Activated CD4-positive, alpha-beta T cell treated with anti-CD3 and anti-CD28 coated beads, Interleukin-2, amount 50 U/mL, for 1 hour (primary cell): ENCODE measurements at regions not wholly inside any gene's neighbourhood (a gene's known extent, or its start where the extent isn't known, plus 50 kb on each side); places are given as distances from the start of the nearest gene placed in this dataset.
"Not testable (repeated sequence)": the region's sequence is repeated elsewhere in the genome, so short reads cannot be mapped to it uniquely, and the experiment has no call there.

Experiments used
- DNase-seq: peaks from one replicate; pipeline ENCODE4 v3.0.0-alpha.2; 2020

DNA sequence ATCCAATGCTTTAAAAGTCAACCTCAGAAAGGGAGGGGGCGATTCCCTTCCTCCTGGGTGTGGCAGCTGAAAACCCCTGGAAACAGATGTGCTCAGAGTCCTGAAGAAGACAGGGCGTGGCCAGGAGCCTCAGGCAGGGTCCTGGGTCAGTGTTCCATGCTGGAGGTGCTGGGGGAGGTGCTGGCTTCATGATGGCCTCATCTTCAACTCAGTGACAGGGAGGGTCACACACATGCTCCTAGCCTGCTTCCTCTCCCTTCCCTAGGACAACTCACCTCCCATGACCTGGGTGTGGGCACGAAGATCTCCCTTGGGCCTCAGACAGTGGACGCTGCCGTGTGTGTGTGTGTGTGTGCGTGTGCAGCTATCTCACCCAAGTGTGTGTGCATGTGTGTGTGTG lies 245.6 kb upstream of the B3GAT1 start:
- no peak for DNase-seq

DNA sequence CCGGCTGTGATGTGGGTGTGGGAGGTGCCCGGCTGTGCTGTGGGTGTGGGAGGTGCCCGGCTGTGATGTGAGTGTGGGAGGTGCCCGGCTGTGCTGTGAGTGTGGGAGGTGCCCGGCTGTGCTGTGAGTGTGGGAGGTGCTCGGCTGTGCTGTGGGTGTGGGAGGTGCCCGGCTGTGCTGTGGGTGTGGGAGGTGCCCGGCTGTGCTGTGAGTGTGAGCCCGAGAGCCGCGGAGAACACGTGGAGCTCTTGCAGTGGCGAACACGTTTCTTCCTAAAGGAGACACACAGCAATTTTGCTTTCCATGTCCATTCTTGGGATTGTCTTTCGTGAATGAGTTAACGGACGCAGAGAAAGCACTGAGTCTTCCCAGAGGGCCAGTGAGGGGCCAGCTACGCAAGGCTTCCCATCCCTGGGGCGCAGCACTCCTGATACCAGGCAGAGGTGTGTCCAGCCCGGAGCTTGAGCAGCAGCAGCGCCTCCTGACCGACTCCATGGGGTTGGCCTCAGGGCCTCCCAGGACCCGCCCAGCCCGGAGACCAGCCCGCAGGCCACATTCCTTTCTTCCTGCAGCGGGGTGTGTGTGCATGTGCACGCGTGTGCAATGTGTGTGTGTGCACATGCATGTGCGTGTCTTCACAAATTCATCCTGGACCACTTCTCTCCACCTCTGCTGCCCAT lies 245.0 kb upstream of the B3GAT1 start:
- DNase-seq = no peak

DNA sequence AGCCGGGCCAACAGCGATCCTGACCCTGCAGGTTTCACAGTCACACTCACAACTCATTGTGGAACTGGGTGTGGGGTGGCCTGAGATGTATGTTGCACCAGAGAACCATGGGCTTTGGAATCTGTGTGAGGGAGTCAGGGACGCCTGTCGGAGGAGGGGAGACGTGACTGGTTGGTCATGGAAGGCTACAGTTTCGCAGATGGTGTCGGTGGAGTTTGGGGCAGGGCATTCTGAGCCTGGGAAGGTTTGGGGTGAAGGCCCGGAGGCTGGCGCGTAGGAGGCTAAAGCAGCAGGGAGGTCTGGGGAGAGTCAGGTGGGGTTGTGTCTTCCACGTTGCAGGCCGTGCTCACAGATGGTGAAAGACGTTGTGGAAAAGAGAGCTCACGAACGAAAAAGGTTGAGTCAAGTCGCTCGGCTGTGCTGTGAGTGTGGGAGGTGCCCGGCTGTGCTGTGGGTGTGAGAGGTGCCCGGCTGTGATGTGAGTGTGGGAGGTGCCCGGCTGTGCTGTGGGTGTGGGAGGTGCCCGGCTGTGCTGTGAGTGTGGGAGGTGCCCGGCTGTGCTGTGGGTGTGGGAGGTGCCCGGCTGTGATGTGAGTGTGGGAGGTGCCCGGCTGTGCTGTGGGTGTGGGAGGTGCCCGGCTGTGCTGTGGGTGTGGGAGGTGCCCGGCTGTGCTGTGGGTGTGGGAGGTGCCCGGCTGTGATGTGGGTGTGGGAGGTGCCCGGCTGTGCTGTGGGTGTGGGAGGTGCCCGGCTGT lies 244.2 kb upstream of the B3GAT1 start:
- not testable (repeated sequence) for DNase-seq

DNA sequence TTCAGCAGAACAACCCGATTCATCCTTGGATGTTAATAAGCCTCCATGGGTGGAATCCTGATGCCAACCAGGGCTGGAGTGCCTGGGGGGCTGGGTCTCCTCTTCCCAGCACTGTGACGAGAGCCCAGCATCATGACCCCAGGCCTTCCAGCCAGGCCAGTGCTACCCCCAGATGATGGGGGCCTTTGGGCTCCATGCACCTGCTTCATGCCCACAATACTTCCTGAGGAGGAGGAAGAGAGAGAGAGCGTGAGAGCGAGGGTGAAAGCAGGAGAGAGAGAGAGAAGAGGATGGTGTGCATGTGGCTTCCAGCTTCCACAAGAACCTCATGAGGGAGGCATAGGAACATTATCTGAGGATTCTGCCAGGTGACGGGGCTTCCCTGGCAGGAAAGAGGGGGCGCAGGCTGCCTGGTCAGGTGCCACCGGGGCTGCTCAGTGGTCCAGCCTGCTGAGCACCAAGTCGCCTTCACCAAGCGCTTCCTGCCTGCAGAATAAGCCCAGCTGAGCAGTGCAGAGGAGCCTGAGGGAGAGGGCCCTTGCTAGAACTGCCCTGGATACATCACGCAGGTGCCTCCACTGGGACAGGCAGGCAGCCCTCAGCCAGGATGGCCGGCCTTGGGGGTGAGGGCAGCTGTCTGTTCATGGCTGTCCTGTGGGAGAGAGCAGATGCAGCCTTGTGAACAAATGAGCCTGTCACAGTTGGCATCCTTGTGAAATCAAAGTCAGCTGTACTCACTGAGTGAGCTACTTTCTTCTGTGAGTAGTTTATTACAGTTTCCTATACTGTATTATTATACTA lies 243.3 kb upstream of the B3GAT1 start:
- DNase-seq = no peak

DNA sequence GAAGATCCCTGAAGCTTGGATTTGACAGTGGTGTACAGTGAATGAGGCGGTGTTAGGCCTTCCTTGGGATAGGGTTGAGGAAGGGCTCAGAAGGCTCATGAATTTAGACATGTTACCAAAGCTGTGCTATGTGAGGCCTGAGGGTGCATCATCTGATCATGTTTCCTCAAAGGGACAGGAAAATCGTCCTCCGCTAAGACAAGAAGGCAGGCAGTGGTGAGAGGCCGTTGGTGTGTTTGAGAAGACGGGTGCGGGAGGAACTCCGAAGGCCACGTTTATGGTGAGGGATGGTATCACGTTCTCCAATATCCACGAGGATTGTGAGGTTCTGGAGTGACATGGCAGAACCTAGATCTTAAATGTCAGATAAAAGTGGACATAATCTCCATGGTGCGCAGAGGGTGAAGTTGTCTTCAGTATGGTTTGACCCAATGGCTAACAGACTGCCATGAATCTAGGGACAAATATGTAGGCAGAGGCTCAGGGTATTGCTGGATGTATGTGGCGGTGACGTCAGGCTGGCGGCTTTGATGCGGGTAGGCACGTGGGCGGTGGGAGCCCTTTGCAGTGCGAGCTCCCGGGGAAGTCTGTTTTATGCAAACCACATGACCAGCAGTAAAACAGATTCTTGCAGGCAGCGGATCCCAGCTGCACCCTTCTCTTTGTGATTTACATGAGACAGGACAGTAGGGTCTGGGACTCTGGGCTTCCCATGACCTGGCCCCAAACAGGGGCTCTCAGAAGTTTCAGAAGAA lies 242.3 kb upstream of the B3GAT1 start:
- no peak for DNase-seq

DNA sequence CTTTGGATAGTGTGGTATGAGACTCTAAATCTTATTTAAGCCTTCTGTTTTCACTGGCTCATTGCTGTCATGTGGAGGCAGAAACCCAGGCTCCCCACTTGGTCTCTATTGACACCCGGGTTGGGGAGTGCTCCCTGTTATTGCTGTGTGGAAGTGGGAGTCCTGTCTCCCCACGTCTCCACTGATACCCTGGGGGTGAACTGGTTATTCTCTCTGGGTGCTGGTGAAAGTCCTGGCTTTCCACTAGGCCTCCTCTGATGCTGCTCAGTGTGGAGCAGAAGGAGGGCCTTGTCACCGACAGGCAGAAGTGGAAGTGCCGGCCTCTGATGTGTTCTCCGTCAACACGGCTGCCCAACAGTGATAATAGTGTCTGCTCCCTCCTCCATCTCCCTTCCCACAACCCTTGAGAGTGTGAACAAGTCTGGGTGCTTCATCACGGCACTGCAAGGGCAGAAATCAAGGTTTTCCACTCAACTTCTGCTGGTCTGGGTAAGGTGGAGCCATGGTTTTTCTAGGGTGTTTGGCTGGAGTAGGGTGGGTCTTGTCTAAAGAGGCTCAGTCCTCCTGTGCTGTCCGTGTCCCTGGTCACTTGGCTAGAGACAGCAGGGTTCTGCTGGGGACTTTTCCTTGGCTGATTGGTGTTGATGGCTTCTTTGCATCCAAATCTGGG lies 240.7 kb upstream of the B3GAT1 start:
- DNase-seq = no peak

DNA sequence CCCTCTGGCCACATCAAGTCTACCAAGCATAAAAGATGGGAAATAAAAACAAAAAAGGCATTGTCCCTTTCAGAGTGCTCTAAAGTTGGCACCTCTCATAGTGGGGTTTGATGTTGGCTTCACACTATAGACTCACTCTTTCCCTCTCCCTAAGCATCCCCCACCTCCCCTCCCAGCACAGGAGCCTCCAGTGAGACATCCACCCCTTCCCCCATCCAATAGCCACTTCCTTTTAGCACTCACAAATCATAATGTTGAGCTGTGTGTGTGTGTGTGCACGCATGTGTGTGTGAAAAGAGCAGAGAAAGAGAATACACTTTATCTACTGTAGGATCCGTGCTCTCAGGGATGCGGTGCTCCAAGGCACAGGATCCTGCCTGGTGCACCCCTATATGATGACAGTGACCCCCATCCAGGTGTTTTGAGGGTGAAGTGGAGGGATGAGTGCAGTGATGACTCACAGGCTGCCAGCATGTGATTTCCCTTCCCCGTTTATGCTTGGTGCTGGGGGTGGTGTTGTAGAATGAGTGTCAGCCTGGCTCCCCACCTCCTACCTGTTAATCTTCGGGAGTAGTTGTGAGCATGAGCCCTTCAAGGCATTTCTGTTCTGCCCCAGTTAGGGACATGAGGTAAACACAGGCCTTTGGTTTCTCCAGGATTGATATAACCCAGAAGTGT lies 235.2 kb upstream of the B3GAT1 start:
- no peak for DNase-seq

DNA sequence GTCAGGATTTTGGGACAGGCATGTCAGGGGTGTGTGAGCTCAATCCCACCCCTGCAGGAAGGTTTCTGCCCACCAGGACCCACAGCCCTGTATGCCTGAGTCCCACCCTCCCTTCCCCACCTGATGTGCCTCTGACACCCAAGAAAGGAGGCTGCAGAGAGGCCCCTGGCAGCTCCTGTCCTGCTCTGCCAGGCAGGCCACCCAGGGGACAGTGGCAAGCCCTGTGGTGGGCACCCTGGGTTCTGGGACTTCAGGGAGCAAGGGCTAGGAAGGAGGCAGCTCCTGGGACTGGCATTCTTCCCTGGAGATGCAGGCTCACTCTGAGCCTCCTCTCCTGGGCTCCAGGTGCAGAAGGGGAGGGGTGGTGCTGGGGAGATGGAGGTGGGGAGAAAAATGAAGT lies 234.5 kb upstream of the B3GAT1 start:
- no peak for DNase-seq

DNA sequence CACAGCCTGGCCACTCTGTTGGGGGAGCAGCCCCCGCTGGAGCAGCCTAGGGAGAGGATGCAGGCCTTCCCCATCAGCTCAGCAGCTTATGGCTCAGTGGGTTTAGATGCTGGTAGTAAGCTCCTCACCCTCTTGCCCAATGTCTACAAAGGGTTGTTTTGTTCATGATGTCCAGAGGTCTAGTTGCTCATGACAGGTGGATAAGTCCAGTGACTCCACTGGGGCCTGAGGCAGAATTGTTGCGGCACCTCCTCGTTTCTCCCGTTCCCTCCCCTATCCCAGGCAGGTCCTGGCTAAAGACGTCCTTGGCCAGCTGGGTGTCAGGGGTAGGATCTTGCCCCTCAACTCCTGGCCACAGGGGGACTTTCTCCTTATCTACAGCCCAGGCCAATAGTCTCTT lies 233.5 kb upstream of the B3GAT1 start:
- no peak for DNase-seq

DNA sequence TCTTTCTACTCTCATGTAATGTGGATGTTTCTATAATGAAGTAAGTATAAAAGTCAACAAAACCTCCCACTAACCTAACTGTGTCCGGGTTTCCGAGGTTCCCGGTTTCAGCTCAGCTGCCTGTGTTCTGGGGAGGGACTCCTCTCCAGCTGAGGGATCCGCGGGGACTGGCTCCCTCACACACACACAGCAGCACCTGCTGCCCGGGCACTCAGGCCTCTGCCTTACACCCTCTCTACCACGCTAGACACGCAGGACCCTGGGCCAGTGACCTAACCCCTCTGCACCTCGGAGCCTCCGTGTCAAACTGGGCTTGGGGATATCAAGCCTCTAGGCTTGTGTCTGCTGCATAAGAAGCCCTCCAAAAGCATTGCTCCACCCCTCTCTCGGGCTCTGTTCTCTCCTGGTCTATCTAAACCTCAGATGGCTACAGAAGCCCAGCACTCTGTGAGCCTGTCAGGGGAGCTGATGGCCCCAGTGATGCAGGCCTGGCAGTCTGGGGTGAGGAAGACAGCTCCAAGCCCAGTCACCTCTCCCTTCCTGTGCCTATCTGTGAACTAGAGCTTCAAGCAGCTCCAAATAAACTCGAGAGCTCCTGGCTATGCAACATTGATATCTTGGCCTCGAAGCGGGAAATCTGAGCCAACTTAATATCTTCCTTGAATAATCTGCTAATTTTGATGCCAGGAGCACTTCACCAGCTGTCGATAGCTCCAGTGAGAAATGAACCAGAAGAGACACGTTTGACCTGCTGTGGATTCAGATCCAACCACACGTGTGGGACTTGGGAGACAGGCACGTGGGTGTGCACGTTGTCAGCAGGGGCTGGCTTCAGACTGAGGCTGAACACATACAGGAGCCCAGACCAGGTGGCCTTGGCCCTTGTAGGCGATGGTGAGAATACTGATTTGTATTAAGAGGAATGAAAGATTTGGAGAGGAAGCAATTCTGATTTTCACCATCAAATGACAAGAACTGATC lies 232.7 kb upstream of the B3GAT1 start:
- DNase-seq = no peak

DNA sequence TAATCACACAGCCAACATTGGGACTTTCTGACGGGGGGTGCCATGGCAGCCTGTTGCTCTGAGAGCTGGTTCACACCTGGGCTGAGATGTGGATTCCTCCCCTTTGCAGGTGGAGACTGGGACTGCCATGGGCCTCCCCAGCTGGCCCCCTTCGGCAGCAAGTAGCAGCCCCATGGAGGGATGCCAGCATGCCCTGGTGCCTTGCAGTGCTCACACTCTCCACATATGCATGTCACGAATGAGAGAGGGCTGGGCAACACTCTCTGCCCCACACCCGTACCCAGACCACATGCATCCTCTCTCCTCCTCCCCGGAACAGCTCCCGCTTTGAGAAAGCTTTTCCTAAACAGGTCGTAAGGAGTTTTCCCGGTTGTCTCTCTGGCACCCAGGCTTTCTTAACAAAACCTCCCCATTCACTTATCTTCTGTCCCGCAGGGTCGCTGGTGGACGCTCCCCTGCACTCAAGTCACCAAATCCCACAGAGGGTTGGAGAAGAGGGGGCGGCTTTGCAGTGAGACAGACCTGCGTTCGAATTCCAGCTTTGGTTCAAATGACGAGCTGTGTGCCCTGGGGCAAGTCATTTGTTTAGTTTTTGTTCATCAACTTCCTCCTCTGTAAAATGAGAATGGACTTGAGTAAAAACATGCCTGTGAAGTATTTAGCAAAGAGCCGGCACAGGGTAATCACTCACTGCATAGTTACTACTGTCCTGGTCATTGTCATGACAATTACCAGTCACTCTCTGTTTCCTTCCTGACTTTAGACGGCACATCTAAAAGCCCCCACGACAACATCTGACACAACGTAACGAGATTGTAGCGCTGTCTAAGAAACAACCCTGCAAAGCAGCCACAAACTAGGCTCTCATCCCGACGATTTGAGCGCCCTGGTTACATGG lies 231.3 kb upstream of the B3GAT1 start:
- DNase-seq = no peak

DNA sequence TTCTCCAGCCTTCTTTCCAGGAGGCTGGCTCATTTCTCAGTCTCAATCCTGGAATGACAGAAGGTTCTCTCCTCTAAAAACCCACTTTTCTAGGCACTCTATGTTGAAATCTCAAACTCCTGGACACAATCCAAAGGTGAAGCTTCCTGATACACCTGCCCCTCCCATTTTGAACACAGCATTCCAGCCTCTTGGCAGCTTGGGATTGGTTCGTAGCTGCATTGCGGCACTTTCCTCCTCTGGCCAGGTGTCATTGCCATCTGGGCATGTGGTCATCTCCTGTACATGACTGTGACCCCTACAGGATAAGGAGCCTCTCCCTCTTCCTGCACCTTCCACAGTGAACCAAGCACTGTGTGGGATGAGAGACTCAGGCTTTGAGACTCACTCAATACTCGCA lies 230.2 kb upstream of the B3GAT1 start:
- DNase-seq = no peak

DNA sequence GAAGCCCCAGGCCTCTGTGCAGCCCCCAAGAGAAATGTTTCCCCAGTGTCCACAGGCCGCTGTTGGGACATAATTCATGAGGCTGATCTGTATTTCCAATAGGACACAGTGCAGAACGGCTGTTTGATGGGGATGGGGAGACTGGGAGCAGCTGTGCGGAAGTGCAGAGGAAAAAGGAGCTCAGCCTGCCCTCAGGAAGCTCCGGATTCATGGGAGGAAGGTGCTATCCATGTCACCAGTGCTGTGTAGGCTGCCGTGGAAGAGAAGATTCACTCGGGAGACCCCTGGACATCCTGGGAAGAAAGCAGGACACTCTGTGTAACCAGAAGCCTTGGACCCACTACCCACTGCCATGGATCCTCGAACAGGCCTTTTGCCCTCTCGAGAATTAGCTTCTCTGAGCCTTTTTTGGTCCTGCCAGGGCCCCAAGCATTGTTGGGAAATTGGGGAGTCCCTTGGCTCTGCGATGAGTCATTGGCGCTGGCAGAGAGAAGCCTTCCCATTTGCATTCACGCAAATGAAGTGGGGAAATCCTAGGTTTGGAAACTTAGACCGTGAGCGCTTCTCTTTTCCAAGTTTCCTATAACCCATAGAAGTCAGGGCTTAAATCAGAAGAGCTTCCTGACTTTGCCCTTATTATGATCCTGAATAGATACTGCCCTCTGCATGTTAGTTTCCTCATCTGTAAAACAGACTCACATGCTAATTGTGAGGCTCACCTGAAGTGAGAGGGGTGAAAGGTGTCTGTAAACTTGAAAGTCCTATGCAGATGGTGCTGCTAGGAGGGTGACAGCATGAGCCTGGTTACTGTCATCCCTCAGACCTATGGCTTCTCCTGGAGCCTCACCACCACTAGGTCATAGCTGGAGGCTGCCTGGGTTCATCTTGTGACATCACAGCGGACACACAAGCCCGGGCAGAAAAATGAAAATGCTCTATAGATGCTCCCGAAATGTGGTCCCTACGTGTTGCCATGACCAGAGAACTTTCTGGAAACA lies 229.2 kb upstream of the B3GAT1 start:
- no peak for DNase-seq

DNA sequence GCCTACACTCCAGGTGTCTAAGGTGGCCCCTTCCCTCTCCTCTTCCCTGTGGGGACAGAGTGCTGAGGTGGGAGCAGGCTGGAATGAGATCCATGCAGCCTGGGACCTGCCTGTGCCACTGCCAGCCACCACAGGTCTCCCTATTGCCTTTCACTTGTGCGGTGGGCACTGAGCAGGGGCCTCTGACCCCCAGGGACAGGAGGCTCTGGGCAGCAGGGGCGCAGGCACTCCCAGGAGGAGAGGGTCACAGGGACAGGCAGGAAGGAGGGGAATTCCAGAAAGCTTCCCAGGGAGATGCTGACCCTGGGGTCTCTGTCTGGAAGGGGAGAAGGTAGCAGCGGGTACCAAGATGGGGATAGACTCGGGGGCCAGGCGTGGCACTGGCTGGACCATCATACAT lies 228.5 kb upstream of the B3GAT1 start:
- DNase-seq = no peak

DNA sequence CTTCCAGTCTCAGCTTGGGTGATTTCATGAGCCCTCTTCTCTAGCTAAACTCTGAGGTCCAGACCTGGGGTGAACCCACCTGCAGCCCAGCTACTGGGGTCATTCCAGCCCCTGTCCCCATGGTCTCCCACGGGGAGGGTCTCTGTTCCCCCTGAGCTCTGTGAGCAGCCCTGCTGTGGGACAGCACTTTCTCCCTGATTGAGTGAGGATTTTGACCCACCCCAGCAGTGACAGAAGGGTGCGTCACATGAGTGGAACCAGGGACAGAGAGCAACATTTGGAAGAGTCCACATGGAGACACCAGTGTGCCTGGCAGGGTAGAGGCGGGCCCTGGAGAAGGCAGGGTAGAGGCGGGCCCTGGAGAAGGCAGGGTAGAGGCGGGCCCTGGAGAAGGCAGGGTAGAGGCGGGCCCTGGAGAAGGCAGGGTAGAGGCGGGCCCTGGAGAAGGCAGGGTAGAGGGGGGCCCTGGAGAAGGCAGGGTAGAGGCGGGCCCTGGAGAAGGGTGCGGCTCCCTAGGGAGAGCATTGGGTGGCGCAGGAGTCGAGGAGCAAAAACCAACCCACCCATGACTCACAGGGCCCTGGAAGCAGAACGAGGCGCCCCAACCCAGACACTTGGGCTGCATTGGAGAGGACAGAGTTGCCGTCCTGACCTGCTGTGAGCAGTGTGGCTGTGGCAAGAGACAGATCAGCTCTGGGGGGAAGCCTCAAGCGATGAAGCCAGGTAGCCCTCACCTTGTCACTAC lies 227.7 kb upstream of the B3GAT1 start:
- DNase-seq = no peak

DNA sequence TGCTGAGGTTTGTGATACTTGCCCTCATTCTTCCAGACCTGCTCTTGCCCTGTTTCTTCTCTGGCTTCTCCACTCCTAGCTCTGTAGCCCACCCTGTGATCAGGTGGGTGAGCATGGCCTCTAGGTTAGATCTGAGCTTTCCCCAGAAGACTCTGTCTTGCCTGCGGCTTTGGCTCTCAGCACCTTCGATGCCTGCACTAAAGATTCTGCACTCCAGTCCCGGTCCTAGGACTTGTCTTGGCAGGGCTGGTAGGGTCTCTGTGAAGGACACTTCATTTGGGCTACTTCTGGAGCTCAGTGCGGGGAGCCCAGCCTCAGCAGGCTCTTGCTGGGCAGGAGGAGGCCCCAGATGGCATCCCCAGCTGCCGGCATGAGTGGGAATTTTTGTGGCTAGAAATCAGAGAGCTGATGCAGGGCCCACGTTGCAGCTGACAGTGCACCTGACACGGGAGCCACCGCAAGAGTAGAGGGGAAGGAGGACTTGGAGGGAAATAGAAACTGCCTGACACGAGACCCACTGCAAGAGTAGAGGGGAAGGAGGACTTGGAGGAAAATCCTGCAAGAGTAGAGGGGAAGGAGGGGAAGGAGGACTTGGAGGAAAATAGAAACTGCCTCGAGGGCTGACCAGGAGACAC lies 226.9 kb upstream of the B3GAT1 start:
- no peak for DNase-seq
